NCI-H128 (cell line): ENCODE measurements at regions not wholly inside any gene's neighbourhood (a gene's known extent, or its start where the extent isn't known, plus 50 kb on each side); places are given as distances from the start of the nearest gene placed in this dataset.

ENCODE experiments used
- DNase-seq: peaks from one replicate; lab custom pipeline; 2025; ENCODE audit not compliant: unreplicated experiment; lab: John Stamatoyannopoulos, UW

DNA sequence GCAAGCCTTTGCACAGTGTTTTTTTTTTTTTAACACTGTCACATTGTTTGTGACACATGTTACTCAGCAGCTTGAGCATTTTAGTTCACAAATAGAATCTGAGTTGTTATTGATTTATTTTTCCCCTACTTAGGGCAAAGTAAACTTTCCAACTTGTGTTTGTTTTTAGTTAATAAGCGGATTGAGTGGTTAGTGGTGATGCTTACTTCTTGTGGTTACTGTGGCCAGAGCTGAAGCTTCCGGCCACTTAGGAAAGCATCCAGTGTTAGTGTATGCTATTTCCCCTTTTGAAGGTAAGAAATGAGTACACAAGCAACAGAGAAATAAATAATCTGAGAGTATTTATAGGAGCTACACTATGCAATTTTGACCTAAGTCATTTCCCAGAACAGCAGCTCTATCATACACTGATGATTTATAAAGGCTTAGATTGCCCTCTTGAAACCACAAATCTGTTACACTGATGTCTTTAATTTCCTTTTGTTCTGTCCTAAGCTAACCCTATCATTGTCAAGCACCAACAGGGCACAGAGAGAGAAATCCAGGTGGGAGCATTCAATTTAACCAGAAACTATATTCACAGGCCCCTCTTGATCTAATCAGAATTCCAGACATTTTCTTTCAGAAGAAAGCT lies 2464.6 kb downstream of the PCDH7 start:
- DNase-seq: no peak

DNA sequence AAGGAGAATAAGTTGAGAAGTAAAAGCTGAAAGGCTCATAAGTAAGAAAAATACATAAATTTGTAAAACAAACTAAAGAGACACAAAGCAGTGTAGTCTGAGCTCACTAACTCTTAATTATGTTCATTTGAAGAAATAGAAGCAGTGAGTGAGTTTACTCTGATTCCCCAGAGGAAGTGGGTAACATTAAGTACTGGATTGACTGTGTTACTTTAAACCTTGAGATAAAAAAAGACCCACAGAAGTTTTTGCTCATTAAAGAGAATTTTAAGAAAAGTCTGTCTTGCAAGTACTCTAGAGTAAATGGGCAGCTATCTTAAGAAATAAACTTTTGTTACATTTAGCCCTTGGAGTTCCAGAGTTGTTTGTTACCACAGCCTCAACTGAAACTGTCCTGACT lies 2466.9 kb downstream of the PCDH7 start:
- no peak for DNase-seq

DNA sequence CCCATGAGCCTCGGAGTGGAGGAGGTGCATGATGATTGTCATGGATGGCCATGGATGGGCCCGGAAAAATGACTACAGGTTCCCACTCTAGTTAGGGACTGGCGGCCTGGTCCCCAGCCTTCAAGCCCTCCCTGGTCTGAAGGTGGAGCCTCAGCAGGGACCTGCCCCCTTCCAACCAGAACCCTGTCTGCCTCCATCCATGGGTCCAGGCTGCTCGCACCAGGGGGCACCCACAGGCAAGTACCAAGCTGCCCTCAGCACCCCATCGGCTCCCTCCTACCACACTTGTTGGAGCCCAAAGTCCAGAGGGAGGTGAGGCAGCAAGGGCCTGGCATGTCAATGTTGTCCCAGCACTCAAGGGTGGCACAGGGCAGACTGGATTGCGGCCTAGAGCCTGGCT lies 2468.6 kb downstream of the PCDH7 start:
- no peak for DNase-seq

GRCh38 chr4:33189169-33189568 lies 2469.0 kb downstream of the PCDH7 start:
- DNase-seq: no peak

DNA sequence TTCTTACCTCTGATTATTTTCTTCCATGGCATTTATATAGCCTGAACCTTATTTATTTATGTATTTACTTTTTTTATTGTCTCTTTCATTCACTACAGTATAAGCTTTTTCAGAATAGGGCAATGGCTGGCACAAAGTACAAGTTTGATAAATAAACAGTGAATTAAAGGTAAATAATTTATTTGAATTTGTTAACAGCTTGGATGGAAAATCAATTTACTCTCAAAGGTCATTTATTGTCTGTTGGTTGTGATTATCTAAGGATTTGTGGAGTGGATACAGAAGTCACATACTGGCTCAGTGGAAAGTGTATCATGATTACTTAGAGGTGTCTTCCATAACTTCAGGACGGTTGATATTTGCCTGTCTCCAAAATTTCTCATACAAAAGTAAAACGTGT lies 2472.9 kb downstream of the PCDH7 start:
- no peak for DNase-seq

- DNase-seq: no peak
These were observed 2480.2 kb downstream of the PCDH7 start for GRCh38 chr4:33200377-33200776.

DNA sequence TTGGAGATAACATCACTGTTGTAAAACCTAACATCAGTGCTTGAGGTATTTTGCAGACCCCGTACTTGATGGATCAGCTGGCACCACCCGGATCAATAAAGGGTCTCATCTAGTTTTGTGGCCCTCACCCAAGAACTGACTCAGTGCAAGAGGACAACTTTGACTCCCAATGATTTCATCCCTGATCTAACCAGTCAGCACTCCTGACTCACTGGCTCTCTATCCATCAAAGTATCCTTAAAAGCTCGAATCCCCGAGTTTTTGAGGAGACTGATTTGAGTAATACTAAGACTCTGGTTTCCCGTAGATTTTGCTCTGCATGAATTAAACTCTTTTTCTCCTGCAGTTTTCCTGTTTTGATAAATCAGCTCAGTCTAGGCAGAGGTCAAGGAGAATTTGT lies 2498.1 kb downstream of the PCDH7 start:
- DNase-seq: no peak

DNA sequence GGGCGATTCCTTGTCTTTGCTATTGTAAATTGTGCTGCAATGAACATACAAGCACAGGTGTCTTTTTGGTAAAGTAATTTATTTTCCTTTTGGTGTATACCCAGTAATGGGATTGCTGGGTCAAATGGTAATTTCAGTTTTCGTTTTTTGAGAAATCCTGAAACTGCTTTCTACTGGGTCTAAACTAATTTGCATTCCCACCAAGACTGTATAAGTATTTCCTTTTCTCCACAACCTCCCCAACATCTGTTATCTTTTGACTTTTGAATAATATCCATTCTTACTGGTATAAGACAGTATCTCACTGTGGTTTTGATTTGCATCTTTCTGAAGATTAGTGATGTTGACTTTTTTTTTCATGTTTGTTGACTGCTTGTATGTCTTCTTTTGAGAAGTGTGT lies 2506.0 kb downstream of the PCDH7 start:
- no peak for DNase-seq

DNA sequence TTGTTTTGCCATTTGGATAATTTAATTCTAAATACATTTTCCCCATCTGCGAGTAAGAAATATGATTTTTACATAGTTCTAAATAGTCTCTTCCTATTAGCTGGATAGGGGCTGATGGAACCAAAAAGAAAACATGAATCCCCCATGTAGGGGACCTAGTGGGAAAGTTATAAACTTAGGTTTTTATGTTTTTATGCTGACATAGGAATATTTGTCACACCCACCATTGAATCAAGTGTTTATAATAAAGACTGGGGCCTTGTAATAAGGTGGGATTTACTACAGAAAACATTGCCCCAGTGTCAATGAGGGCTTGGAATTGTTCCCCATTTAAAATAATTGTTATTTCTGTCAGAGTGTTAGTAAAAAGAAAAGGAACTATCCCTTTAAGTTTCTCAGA lies 2506.6 kb downstream of the PCDH7 start:
- no peak for DNase-seq

DNA sequence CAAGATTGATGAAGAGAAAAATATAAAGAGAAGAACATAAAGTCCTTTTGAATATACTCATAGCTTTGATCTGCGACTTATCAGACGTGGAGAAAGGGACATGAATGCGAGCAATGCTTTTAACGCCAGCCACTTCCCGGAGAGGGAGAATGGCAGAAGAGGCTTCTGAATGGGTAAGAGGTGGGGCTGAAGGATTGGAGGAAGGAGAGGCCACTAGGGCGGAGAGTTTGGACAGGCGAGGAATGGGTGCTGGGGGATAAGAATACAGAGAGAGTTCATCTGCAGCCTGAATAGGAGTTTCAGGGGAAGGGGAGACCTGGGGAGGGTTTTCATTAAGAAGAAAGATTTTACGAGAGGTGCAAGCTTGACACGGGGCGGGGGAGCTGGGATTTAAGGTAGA lies 2534.9 kb downstream of the PCDH7 start:
- no peak for DNase-seq

GRCh38 chr4:33255507-33255906 lies 2535.3 kb downstream of the PCDH7 start:
- DNase-seq: no peak

GRCh38 chr4:33262824-33263223 lies 2542.7 kb downstream of the PCDH7 start:
- no peak for DNase-seq

DNA sequence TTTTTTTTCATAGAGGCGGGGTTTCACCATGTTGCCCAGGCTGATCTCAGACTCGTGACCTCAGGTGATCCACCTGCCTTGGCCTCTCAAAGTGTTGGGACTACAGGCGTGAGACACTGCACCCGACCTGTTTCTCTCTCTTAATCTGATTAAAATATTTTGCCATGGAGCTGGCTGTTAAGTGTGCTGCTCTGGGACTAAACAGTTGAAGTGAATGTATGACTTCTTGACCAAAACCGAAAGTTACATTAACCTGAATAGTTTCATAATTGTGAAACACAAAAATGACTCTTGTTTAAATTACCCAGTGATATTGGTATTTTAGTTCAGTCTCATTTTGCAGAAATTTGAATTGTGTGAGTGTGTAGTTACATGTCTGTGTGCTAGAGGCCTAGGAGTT lies 2548.6 kb downstream of the PCDH7 start:
- no peak for DNase-seq

GRCh38 chr4:33270403-33270802 lies 2550.2 kb downstream of the PCDH7 start:
- DNase-seq: no peak

- DNase-seq: no peak
These were observed 2552.6 kb downstream of the PCDH7 start for GRCh38 chr4:33272722-33273121.

DNA sequence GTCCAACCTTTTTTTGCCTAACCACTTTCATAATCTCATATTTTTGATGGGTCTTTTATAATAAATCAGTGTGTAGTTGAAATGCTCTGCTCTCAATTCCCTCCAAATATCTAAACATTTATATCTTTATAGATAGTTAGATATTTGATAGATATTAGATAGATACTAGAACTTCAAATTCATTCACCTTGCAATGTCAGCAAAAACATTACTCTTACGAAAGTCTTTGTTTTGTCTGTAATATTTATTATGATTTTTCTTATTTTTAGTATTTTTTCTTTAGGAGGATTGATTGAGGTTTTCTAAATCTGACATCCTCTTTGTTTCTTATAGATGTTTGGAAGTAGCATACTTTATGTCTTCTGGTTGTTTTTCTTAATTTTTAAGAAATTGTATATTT lies 2563.6 kb downstream of the PCDH7 start:
- DNase-seq: no peak

- DNase-seq: no peak
These were observed 2576.8 kb downstream of the PCDH7 start for GRCh38 chr4:33296876-33297455.

GRCh38 chr4:33302321-33302720 lies 2582.2 kb downstream of the PCDH7 start:
- no peak for DNase-seq

DNA sequence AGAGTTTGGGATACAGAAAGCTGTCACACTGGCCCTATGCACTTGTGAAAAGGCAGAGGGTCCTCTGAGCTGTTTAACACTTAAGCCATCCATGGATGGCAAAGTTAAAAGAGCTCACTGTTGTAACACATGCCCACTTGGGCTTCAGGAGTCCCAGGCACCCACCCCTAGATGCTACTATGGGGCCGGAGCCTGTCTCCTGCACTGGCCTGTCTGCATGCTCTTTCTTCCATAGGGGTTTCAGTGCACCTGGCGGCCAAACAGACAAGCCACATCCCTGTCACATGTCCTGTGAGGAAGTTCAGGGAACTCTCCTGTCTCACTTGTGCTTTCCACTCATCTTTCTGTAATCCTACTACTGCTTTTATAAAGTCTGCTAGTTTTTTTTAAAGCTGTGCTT lies 2586.0 kb downstream of the PCDH7 start:
- no peak for DNase-seq

DNA sequence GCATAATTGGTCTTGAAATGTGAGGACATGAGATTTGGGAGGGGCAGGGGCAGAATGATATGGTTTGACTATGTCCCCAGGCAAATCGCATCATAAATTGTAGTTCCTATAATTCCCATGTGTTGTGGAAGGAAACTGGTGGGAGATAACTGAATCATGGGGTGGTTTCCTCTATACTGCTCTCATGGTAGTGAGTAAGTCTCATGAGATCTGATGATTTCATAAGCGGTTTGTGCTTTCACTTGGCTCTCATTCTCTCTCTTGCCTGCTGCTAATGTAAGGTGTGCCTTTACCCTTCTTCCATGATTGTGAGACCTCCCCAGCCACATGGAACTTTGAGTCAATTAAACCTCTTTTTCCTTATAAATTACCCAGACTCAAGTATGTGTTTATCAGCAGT lies 2595.9 kb downstream of the PCDH7 start:
- no peak for DNase-seq

GRCh38 chr4:33316578-33316977 lies 2596.4 kb downstream of the PCDH7 start:
- no peak for DNase-seq

DNA sequence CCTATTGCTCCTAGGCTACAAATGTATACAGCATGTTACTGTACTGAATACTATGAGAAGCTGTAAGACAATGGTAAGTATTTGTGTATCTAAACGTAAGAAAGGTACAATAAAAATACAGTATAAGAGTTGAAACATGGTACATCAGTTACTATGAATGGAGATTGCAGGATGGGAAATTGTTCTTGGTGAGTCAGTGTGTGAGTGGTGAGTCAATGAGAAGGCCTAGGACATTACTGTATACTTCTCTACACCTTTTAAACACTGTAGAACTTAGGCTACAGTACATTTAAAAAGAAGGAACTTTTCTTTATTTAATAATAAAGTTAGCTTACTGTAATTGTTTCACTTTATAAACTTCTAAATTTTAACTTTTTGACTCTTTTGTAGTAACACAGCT lies 2603.2 kb downstream of the PCDH7 start:
- no peak for DNase-seq

- no peak for DNase-seq
These were observed 2614.2 kb downstream of the PCDH7 start for GRCh38 chr4:33334416-33334815.
